ENCODE measurements at regions not wholly inside any gene's neighbourhood (a gene's known extent, or its start where the extent isn't known, plus 50 kb on each side); places are given as distances from the start of the nearest gene placed in this dataset.
"Not testable (repeated sequence)": the region's sequence is repeated elsewhere in the genome, so short reads cannot be mapped to it uniquely, and the experiment has no call there.

- peaks cover 0 to 17% (median 13%) of the 10 kb centered on the region in 8 donors for H3K9me3 ChIP-seq
- no peak for TF ChIP-seq POLR2A (IDR thresholded peaks at IDR 0.05)
- no peak for TF ChIP-seq POLR2AphosphoS5 (IDR thresholded peaks at IDR 0.05)
- TF ChIP-seq CTCF (IDR thresholded peaks at IDR 0.05 in 8 of 11, conservative IDR thresholded peaks at IDR 0.05 in 3 of 11) = no peak
- no peak overlapping the region for H3K4me3 ChIP-seq
- 76 to 96% (median 82%) methylated on average over 4 of the region's 4 CpGs for WGBS, 5 donors
- no peaks in the 10 kb centered on the region for H3K27me3 ChIP-seq (replicated peaks in 1 of 7)
- no peak overlapping the region for H3K27ac ChIP-seq
- intact Hi-C loops (cut with DNase I; ENCODE audit: low total_unique reads) = no loop called here
- H3K4me1 ChIP-seq = no peaks in the 10 kb centered on the region
- H3K36me3 ChIP-seq = no peaks in the 10 kb centered on the region
- DNase-seq = no peak
Measured at GRCh38 chr15:93920204-93920603, 311.2 kb upstream of the MCTP2 start.

DNA sequence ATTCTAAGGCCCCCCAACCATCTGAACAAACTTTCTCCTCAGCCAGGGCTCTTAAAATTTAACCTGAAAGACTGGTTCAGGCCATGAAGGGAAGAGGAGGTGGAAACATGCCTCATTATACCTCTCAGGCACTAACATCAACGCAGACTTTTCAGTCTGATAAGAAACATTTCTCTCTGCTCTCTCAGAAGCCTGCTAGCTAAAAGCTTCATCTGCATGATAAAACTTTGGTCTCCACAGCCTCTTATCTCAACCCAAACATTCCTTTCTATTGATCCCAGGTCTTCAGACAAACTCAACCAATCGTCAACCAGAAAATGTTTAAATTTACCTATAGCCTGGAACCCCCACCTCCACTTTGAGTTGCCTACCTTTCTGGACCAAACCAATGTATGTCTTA is 312.6 kb upstream of the MCTP2 start:
- H3K27me3 ChIP-seq (replicated peaks in 1 of 7) = not testable (repeated sequence)

GRCh38 chr15:93917181-93917580 is 314.2 kb upstream of the MCTP2 start:
- Histone ChIP-seq H3K36me3 (no peaks in the 10 kb centered on the region), H3K27ac (no peak overlapping the region), H3K4me1 (no peaks in the 10 kb centered on the region), H3K9me3 (peaks cover 0 to 12% (median 7%) of the 10 kb centered on the region in 8 donors), H3K4me3 (no peak overlapping the region), H3K27me3 (replicated peaks in 1 of 7) (no peaks in the 10 kb centered on the region)
- intact Hi-C loops (cut with DNase I; ENCODE audit: low total_unique reads) = no loop called here
- no peak for DNase-seq
- 88 to 98% (median 89%) methylated on average over 1 of the region's 1 CpG for WGBS, 5 donors
- no peak for TF ChIP-seq POLR2A (IDR thresholded peaks at IDR 0.05)
- no peak for TF ChIP-seq CTCF (IDR thresholded peaks at IDR 0.05 in 8 of 11, conservative IDR thresholded peaks at IDR 0.05 in 3 of 11)
- no peak for TF ChIP-seq POLR2AphosphoS5 (IDR thresholded peaks at IDR 0.05)

More for the DNA sequence above, 312.6 kb upstream of the MCTP2 start:
- DNase-seq; intact Hi-C loops (cut with DNase I; ENCODE audit: low total_unique reads); H3K36me3 ChIP-seq; H3K27ac ChIP-seq; H3K4me3 ChIP-seq; H3K4me1 ChIP-seq: not testable (repeated sequence)
- 56 to 69% (median 63%) methylated on average over 2 of the region's 2 CpGs for WGBS, 5 donors
- H3K9me3 ChIP-seq = peaks cover 0 to 17% (median 13%) of the 10 kb centered on the region in 8 donors

DNA sequence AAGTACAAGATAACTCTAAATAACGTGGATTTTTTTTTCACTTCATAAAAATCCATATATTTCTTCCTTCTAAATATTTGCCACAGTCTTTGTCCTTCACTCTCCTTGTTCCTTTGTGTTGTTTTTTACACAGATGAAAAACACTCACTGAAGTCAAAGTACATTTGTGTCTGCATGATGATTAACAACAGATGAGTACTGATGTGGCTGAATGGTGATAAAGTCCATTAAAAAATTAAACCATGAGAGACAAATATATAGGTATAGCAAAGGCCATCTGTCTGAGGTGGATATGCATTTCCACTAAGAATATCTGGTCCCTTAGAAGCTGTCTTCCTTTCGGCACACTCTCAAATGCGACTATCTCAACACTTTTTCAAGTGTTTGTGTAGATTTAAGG is 317.5 kb upstream of the MCTP2 start:
- Histone ChIP-seq H3K27me3 (replicated peaks in 1 of 7) (no peaks in the 10 kb centered on the region), H3K4me1 (no peaks in the 10 kb centered on the region), H3K36me3 (no peaks in the 10 kb centered on the region), H3K9me3 (peaks cover 0 to 3% (median 0%) of the 10 kb centered on the region in 8 donors), H3K27ac (no peak overlapping the region), H3K4me3 (no peak overlapping the region)
- no peak for DNase-seq
- intact Hi-C loops (cut with DNase I; ENCODE audit: low total_unique reads) = no loop called here
- no peak for TF ChIP-seq POLR2A (IDR thresholded peaks at IDR 0.05)
- TF ChIP-seq CTCF (IDR thresholded peaks at IDR 0.05 in 8 of 11, conservative IDR thresholded peaks at IDR 0.05 in 3 of 11) = no peak
- TF ChIP-seq POLR2AphosphoS5 (IDR thresholded peaks at IDR 0.05) = no peak
- WGBS, 5 donors = 67 to 83% (median 79%) methylated on average over 3 of the region's 3 CpGs

GRCh38 chr15:93913310-93913709 is 318.1 kb upstream of the MCTP2 start:
- intact Hi-C loops (cut with DNase I; ENCODE audit: low total_unique reads) = no loop called here
- no peaks in the 10 kb centered on the region for H3K4me1 ChIP-seq
- WGBS, 5 donors = 46 to 61% (median 48%) methylated on average over 2 of the region's 2 CpGs
- H3K36me3 ChIP-seq = no peaks in the 10 kb centered on the region
- no peak overlapping the region for H3K27ac ChIP-seq
- H3K27me3 ChIP-seq (replicated peaks in 1 of 7) = no peaks in the 10 kb centered on the region
- peaks cover 0 to 3% (median 0%) of the 10 kb centered on the region in 8 donors for H3K9me3 ChIP-seq
- TF ChIP-seq CTCF (IDR thresholded peaks at IDR 0.05 in 8 of 11, conservative IDR thresholded peaks at IDR 0.05 in 3 of 11) (no peak), POLR2AphosphoS5 (IDR thresholded peaks at IDR 0.05) (no peak), POLR2A (IDR thresholded peaks at IDR 0.05) (no peak)
- H3K4me3 ChIP-seq = no peak overlapping the region
- no peak for DNase-seq

Measured in spleen (tissue), 11 donors.